ENCODE measurements at regions not wholly inside any gene's neighbourhood (a gene's known extent, or its start where the extent isn't known, plus 50 kb on each side); places are given as distances from the start of the nearest gene placed in this dataset.

DNA sequence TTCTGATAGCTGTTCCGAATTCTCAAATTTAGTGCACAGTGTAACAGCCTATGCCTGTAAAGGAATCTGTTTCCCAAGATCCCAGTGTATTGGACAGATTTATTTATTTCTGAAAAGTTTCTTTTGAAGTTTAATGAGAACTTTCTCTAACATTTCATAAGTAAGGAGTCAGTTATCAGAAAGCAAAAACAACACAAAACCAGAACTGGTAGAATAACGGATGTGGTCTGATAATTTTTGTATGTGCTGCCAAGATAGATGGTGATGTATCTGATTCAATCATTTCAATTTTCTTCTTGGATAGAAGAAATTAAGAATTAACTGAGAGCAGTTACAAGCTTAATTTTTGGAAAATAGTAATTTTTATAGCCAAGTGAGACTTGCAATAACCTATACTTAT, 374.3 kb downstream of the SOCS6 start:
- Histone ChIP-seq H3K4me3 (no peak overlapping the region), H3K4me1 (no peaks in the 10 kb centered on the region), H3K9me3 (peaks cover 0 to 11% (median 0%) of the 10 kb centered on the region in 4 donors), H3K36me3 (no peaks in the 10 kb centered on the region), H3K27me3 (no peaks in the 10 kb centered on the region), H3K27ac (no peak overlapping the region)
- TF ChIP-seq POLR2A (IDR thresholded peaks at IDR 0.05), result no peak
- TF ChIP-seq EP300 (IDR thresholded peaks at IDR 0.05), result no peak
- TF ChIP-seq, protein P1, sequence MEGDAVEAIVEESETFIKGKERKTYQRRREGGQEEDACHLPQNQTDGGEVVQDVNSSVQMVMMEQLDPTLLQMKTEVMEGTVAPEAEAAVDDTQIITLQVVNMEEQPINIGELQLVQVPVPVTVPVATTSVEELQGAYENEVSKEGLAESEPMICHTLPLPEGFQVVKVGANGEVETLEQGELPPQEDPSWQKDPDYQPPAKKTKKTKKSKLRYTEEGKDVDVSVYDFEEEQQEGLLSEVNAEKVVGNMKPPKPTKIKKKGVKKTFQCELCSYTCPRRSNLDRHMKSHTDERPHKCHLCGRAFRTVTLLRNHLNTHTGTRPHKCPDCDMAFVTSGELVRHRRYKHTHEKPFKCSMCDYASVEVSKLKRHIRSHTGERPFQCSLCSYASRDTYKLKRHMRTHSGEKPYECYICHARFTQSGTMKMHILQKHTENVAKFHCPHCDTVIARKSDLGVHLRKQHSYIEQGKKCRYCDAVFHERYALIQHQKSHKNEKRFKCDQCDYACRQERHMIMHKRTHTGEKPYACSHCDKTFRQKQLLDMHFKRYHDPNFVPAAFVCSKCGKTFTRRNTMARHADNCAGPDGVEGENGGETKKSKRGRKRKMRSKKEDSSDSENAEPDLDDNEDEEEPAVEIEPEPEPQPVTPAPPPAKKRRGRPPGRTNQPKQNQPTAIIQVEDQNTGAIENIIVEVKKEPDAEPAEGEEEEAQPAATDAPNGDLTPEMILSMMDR (IDR thresholded peaks at IDR 0.05), result no peak
- WGBS, 2 donors, result 74 to 76% methylated on average over 2 of the region's 2 CpGs
- no peak for DNase-seq (ENCODE audit: low spot score in 2 of 2)

GRCh38 chr18:70662588-70662987, 373.7 kb downstream of the SOCS6 start:
- Histone ChIP-seq H3K4me3 (no peak overlapping the region), H3K27ac (no peak overlapping the region), H3K36me3 (no peaks in the 10 kb centered on the region), H3K9me3 (peaks cover 0 to 10% (median 0%) of the 10 kb centered on the region in 4 donors), H3K4me1 (no peaks in the 10 kb centered on the region), H3K27me3 (no peaks in the 10 kb centered on the region)
- DNase-seq (ENCODE audit: low spot score in 2 of 2), result no peak
- WGBS, 2 donors, result 91 to 92% methylated on average over 4 of the region's 4 CpGs
- TF ChIP-seq EP300 (IDR thresholded peaks at IDR 0.05) (no peak), POLR2A (IDR thresholded peaks at IDR 0.05) (no peak)
- TF ChIP-seq, protein P1 (IDR thresholded peaks at IDR 0.05), result no peak

DNA sequence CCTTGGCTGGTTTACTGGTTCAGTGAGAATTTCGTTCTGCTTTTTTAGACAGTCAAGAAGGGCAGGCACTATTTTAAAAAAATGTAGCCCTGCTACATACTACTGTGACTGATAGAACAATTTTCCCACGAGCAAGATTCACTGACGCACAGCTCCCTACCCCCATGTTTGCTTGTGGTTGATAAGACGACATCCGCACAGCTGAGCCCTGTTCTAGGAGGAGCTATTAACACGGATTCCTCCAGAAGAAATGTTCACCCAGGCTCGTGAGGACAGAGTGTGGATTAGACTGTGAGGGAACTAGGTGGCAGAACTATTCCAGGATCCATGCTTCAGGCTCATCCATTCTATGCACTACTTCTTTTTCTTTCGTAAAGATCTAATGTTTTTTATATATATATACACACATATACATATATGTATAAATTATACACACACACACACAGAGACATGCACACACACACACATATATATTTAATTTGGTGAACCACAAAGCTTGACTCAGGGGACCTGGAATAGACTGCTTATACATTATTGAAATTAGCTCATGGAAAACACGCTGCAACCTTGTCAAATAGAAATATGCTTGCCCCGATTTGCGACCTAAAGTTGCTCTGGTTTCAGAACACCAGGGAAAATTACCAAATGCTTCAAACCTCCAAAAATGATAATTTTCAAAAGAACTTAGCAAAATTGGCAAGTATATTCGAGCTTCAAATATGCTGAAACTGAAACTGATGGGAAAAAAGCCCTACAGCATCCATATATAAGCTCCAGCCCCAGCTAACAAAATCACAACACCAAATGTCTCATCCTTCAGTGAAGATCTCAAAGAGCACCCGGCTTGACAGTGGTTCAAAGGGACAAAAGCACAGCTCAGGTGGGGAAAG, 370.4 kb downstream of the SOCS6 start:
- Histone ChIP-seq H3K9me3 (no peaks in the 10 kb centered on the region), H3K27me3 (no peaks in the 10 kb centered on the region), H3K4me1 (no peaks in the 10 kb centered on the region), H3K27ac (no peak overlapping the region), H3K36me3 (no peaks in the 10 kb centered on the region), H3K4me3 (no peak overlapping the region)
- whole genome bisulfite sequencing, 2 donors, result 68 to 71% methylated on average over 13 of the region's 13 CpGs
- no peak for DNase-seq (ENCODE audit: low spot score in 2 of 2)
- TF ChIP-seq, protein P1 (IDR thresholded peaks at IDR 0.05), result no peak
- TF ChIP-seq EP300 (IDR thresholded peaks at IDR 0.05) (no peak), POLR2A (IDR thresholded peaks at IDR 0.05) (no peak)

- Histone ChIP-seq H3K27me3 (no peaks in the 10 kb centered on the region), H3K36me3 (no peaks in the 10 kb centered on the region), H3K9me3 (no peaks in the 10 kb centered on the region), H3K4me1 (no peaks in the 10 kb centered on the region), H3K4me3 (no peak overlapping the region), H3K27ac (no peak overlapping the region)
- no peak for DNase-seq (ENCODE audit: low spot score in 2 of 2)
- no peak for TF ChIP-seq POLR2A (IDR thresholded peaks at IDR 0.05)
- TF ChIP-seq, protein P1 (IDR thresholded peaks at IDR 0.05), result no peak
- TF ChIP-seq EP300 (IDR thresholded peaks at IDR 0.05), result no peak
Measured at GRCh38 chr18:70653671-70654070, 364.8 kb downstream of the SOCS6 start.

DNA sequence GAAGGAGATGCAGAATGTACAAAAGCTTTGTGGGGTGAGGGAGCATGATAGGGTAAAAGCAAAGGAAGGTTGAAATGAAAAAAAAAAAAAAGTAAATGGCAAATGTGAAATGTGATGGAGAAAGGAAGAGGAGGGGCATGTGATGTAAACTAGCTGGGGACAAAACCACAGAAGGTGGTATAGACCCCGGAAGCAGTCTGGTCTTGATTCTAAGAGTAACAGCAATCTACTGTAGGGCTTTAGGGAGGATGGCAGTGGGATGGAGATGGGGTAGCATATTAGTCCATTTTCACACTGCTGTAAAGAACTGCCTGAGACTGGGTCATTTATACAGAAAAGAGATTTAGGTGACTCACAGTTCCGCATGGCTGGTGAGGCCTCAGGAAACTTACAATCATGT, 362.0 kb downstream of the SOCS6 start:
- Histone ChIP-seq H3K36me3 (no peaks in the 10 kb centered on the region), H3K27ac (no peak overlapping the region), H3K4me3 (no peak overlapping the region), H3K27me3 (no peaks in the 10 kb centered on the region), H3K9me3 (no peaks in the 10 kb centered on the region), H3K4me1 (no peaks in the 10 kb centered on the region)
- WGBS, 2 donors, result 93 to 95% methylated on average over 2 of the region's 2 CpGs
- no peak for DNase-seq (ENCODE audit: low spot score in 2 of 2)
- TF ChIP-seq EP300 (IDR thresholded peaks at IDR 0.05) (no peak), POLR2A (IDR thresholded peaks at IDR 0.05) (no peak)
- TF ChIP-seq, protein P1 (IDR thresholded peaks at IDR 0.05), result no peak

Data from tibial nerve (tissue), 4 donors.